ENCODE measurements at regions not wholly inside any gene's neighbourhood (a gene's known extent, or its start where the extent isn't known, plus 50 kb on each side); places are given as distances from the start of the nearest gene placed in this dataset.

- CTCF ChIA-PET: no interaction called here
- TF ChIP-seq CTCF (IDR thresholded peaks at IDR 0.05; ENCODE audit: unreplicated experiment): no peak
- BruUV-seq (replicated peaks): no TSS peak
- Mint-ChIP-seq H3K27me3 (ENCODE audit: unreplicated experiment) (no peaks in the 10 kb centered on the region), H3K4me3 (ENCODE audit: low read depth, unreplicated experiment) (no peak overlapping the region), H3K36me3 (ENCODE audit: insufficient read depth, unreplicated experiment) (no peaks in the 10 kb centered on the region), H3K9me3 (ENCODE audit: low read depth, unreplicated experiment) (no peaks in the 10 kb centered on the region), H3K4me1 (ENCODE audit: low read depth, unreplicated experiment) (no peaks in the 10 kb centered on the region), H3K27ac (ENCODE audit: unreplicated experiment) (no peak overlapping the region)
- DNase-seq: no peak
- intact Hi-C loops (cut with micrococcal nuclease; ENCODE audit: unreplicated experiment): no loop called here
Observed at GRCh38 chr15:26073430-26074333, 210.6 kb upstream of the ATP10A start.

- Mint-ChIP-seq H3K4me3 (ENCODE audit: low read depth, unreplicated experiment) (no peak overlapping the region), H3K4me1 (ENCODE audit: low read depth, unreplicated experiment) (no peaks in the 10 kb centered on the region), H3K27me3 (ENCODE audit: unreplicated experiment) (no peaks in the 10 kb centered on the region), H3K9me3 (ENCODE audit: low read depth, unreplicated experiment) (no peaks in the 10 kb centered on the region), H3K36me3 (ENCODE audit: insufficient read depth, unreplicated experiment) (no peaks in the 10 kb centered on the region), H3K27ac (ENCODE audit: unreplicated experiment) (no peak overlapping the region)
- BruUV-seq (replicated peaks): no TSS peak
- intact Hi-C loops (cut with micrococcal nuclease; ENCODE audit: unreplicated experiment): no loop called here
- CTCF ChIA-PET: no interaction called here
- no peak for DNase-seq
- no peak for TF ChIP-seq CTCF (IDR thresholded peaks at IDR 0.05; ENCODE audit: unreplicated experiment)
Observed at GRCh38 chr15:26070095-26070532, 207.0 kb upstream of the ATP10A start.

- Mint-ChIP-seq H3K27me3 (ENCODE audit: unreplicated experiment) (no peaks in the 10 kb centered on the region), H3K27ac (ENCODE audit: unreplicated experiment) (no peak overlapping the region), H3K4me3 (ENCODE audit: low read depth, unreplicated experiment) (no peak overlapping the region), H3K9me3 (ENCODE audit: low read depth, unreplicated experiment) (no peaks in the 10 kb centered on the region), H3K4me1 (ENCODE audit: low read depth, unreplicated experiment) (no peaks in the 10 kb centered on the region), H3K36me3 (ENCODE audit: insufficient read depth, unreplicated experiment) (no peaks in the 10 kb centered on the region)
- DNase-seq: no peak
- no peak for TF ChIP-seq CTCF (IDR thresholded peaks at IDR 0.05; ENCODE audit: unreplicated experiment)
- no TSS peak for BruUV-seq (replicated peaks)
- CTCF ChIA-PET: no interaction called here
- intact Hi-C loops (cut with micrococcal nuclease; ENCODE audit: unreplicated experiment): no loop called here
Observed at GRCh38 chr15:26069231-26069641, 206.1 kb upstream of the ATP10A start.

GRCh38 chr15:26066896-26067295 lies 203.8 kb upstream of the ATP10A start:
- Mint-ChIP-seq H3K4me3 (ENCODE audit: low read depth, unreplicated experiment) (no peak overlapping the region), H3K27ac (ENCODE audit: unreplicated experiment) (no peak overlapping the region), H3K27me3 (ENCODE audit: unreplicated experiment) (no peaks in the 10 kb centered on the region), H3K36me3 (ENCODE audit: insufficient read depth, unreplicated experiment) (no peaks in the 10 kb centered on the region), H3K9me3 (ENCODE audit: low read depth, unreplicated experiment) (no peaks in the 10 kb centered on the region), H3K4me1 (ENCODE audit: low read depth, unreplicated experiment) (no peaks in the 10 kb centered on the region)
- DNase-seq: no peak
- CTCF ChIA-PET: no interaction called here
- intact Hi-C loops (cut with micrococcal nuclease; ENCODE audit: unreplicated experiment): no loop called here
- no TSS peak for BruUV-seq (replicated peaks)
- no peak for TF ChIP-seq CTCF (IDR thresholded peaks at IDR 0.05; ENCODE audit: unreplicated experiment)

Data from Calu3 (cell line).